Kidney epithelial cell (primary cell): ENCODE measurements at regions not wholly inside any gene's neighbourhood (a gene's known extent, or its start where the extent isn't known, plus 50 kb on each side); places are given as distances from the start of the nearest gene placed in this dataset.

Experiments used
- DNase-seq: peaks from one replicate; pipeline ENCODE4 v3.0.0-alpha.2; 2010; ENCODE audit warnings: low read depth
- H3K27me3 ChIP-seq: 2 replicates; pipeline ENCODE4 v1.6.0; 2011; ENCODE audit warnings: low read length; ENCODE audit not compliant: control insufficient read depth, insufficient read depth
- H3K36me3 ChIP-seq: 2 replicates; pipeline ENCODE4 v1.5.1; 2011; ENCODE audit warnings: low read length; ENCODE audit not compliant: control insufficient read depth, insufficient read depth
- H3K4me3 ChIP-seq: 2 replicates; pipeline ENCODE4 v1.5.1; 2011; ENCODE audit warnings: low read depth, mild to moderate bottlenecking, control low read depth, low read length
- CTCF ChIP-seq: IDR thresholded peaks from 2 replicates; pipeline ENCODE4 v1.5.1; 2011; ENCODE audit warnings: mild to moderate bottlenecking, moderate library complexity, low read length, control low read depth, inconsistent platforms; ENCODE audit not compliant: insufficient read depth, poor library complexity, severe bottlenecking

GRCh38 chr6:118748311-118749062, 97.1 kb upstream of the CEP85L start:
- Histone ChIP-seq H3K4me3 (no peak overlapping the region), H3K27me3 (no peaks in the 10 kb centered on the region), H3K36me3 (no peaks in the 10 kb centered on the region)
- TF ChIP-seq CTCF: no peak
- no peak for DNase-seq

GRCh38 chr6:118746825-118747174, 95.4 kb upstream of the CEP85L start:
- Histone ChIP-seq H3K4me3 (no peak overlapping the region), H3K36me3 (no peaks in the 10 kb centered on the region), H3K27me3 (no peaks in the 10 kb centered on the region)
- TF ChIP-seq CTCF: no peak
- no peak for DNase-seq

GRCh38 chr6:118746145-118746824, 94.9 kb upstream of the CEP85L start:
- no peaks in the 10 kb centered on the region for H3K36me3 ChIP-seq
- H3K4me3 ChIP-seq: no peak overlapping the region
- H3K27me3 ChIP-seq: no peaks in the 10 kb centered on the region
- DNase-seq: no peak
- TF ChIP-seq CTCF: no peak

- Histone ChIP-seq H3K36me3 (no peaks in the 10 kb centered on the region), H3K4me3 (no peak overlapping the region), H3K27me3 (no peaks in the 10 kb centered on the region)
- no peak for DNase-seq
- no peak for TF ChIP-seq CTCF
Observed at GRCh38 chr6:118745156-118745555, 93.8 kb upstream of the CEP85L start.

- DNase-seq: no peak
- Histone ChIP-seq H3K36me3 (no peaks in the 10 kb centered on the region), H3K27me3 (no peaks in the 10 kb centered on the region), H3K4me3 (no peak overlapping the region)
- TF ChIP-seq CTCF: no peak
Observed at GRCh38 chr6:118744261-118744941, 93.0 kb upstream of the CEP85L start.

GRCh38 chr6:118743746-118744145, 92.4 kb upstream of the CEP85L start:
- no peaks in the 10 kb centered on the region for H3K36me3 ChIP-seq
- no peak for DNase-seq
- no peak for TF ChIP-seq CTCF
- H3K27me3 ChIP-seq: no peaks in the 10 kb centered on the region
- no peak overlapping the region for H3K4me3 ChIP-seq
